GM12878 (cell line): ENCODE measurements at regions not wholly inside any gene's neighbourhood (a gene's known extent, or its start where the extent isn't known, plus 50 kb on each side); places are given as distances from the start of the nearest gene placed in this dataset.

Experiments
- ATAC-seq: fragments of 200-7000 bp; cut with Tn5 transposase; 3 replicates; pipeline ENCODE4 v1.9.1; 2020; ENCODE audit warnings: mild to moderate bottlenecking, moderate library complexity
- BruUV-seq: library from RNA; stranded (reverse); fragments of 400-500 nt; replicated peaks from 2 replicates; lab custom pipeline; 2021; lab: Mats Ljungman, UMichigan
- CTCF ChIA-PET: fragments of 300-600 bp; sonication (Branson Sonifier 250); formaldehyde crosslinking; extraction: SDS; loops from one replicate; lab custom pipeline; 2021; ENCODE audit warnings: inconsistent platforms; lab: Yijun Ruan, JAX
- POLR2A ChIA-PET: fragments of 350-600 bp; formaldehyde crosslinking; extraction: SDS; loops from one replicate; lab custom pipeline; 2021; ENCODE audit warnings: inconsistent platforms; lab: Charles Lee
- RAD21 ChIA-PET: fragments of 300-600 bp; sonication (Branson Sonifier 250); formaldehyde crosslinking; loops from one replicate; lab custom pipeline; 2023; ENCODE audit warnings: antibody characterized with exemption; ENCODE audit not compliant: unreplicated experiment; lab: Charles Lee
- SMC1A ChIA-PET: fragments of 300-600 bp; sonication (Branson Sonifier 250); formaldehyde crosslinking; loops from one replicate; lab custom pipeline; 2023; ENCODE audit not compliant: unreplicated experiment, uncharacterized antibody; lab: Charles Lee
- DNase-seq: peaks from one replicate; pipeline ENCODE4 v3.0.0-alpha.2; 2011; ENCODE audit warnings: low read depth, low spot score
- FAIRE-seq: peaks from 3 replicates; lab custom pipeline; 2011; peaks lifted over from hg19 to GRCh38; lab: Jason Lieb, UNC
- H2AFZ ChIP-seq: 2 replicates; pipeline ENCODE4 v1.6.0; 2011; ENCODE audit warnings: low read depth, low read length, control low read depth; ENCODE audit not compliant: control insufficient read depth
- H3K27ac ChIP-seq: 2 replicates; pipeline ENCODE4 v1.5.1; 2011; ENCODE audit warnings: control low read depth; ENCODE audit not compliant: control insufficient read depth, insufficient read depth
- H3K27me3 ChIP-seq, 2 experiments: replicated peaks in 1 of 2; 2 replicates each; pipeline versions ENCODE4 v1.6.0 to v1.6.1; 2011; ENCODE audit warnings: low read length in 1 of 2; ENCODE audit not compliant: control insufficient read depth in 2 of 2, insufficient read depth in 2 of 2
- H3K36me3 ChIP-seq, 2 experiments: 2 replicates each; pipeline ENCODE4 v1.5.1; 2011; ENCODE audit warnings: low read length in 1 of 2; ENCODE audit not compliant: control insufficient read depth in 2 of 2, insufficient read depth in 2 of 2
- H3K4me1 ChIP-seq: 2 replicates; pipeline ENCODE4 v1.6.1; 2011; ENCODE audit warnings: mild to moderate bottlenecking, low read length, moderate library complexity, mixed read lengths; ENCODE audit not compliant: control insufficient read depth, insufficient read depth
- H3K4me2 ChIP-seq: 2 replicates; pipeline ENCODE4 v1.6.0; 2011; ENCODE audit warnings: control low read depth; ENCODE audit not compliant: control insufficient read depth, insufficient read depth
- H3K4me3 ChIP-seq: fragments of 200-600 bp; sonication (generic); 2 replicates; pipeline ENCODE4 v1.5.1; 2016
- H3K79me2 ChIP-seq: 2 replicates; pipeline ENCODE4 v1.6.0; 2011; ENCODE audit warnings: low read length; ENCODE audit not compliant: control insufficient read depth, insufficient read depth
- H3K9ac ChIP-seq: 2 replicates; pipeline ENCODE4 v1.8.0; 2011; ENCODE audit warnings: low read length, control low read depth, mixed read lengths; ENCODE audit not compliant: control insufficient read depth, insufficient read depth
- H3K9me3 ChIP-seq: replicated peaks from 3 replicates; pipeline ENCODE4 v1.5.1; 2011; ENCODE audit warnings: mild to moderate bottlenecking, low read length; ENCODE audit not compliant: control insufficient read depth, insufficient read depth
- H4K20me1 ChIP-seq: 2 replicates; pipeline ENCODE4 v1.6.0; 2011; ENCODE audit not compliant: control insufficient read depth, insufficient read depth
- CBX3 ChIP-seq: fragments of 200-600 bp; sonication (generic); IDR thresholded peaks from 2 replicates; pipeline ENCODE4 v1.6.1; 2016; ENCODE audit warnings: low read depth, borderline replicate concordance
- CBX5 ChIP-seq: sonication (generic); IDR thresholded peaks from 2 replicates; pipeline ENCODE4 v1.6.1; 2016; ENCODE audit warnings: low read depth, moderate library complexity, mild to moderate bottlenecking, inconsistent platforms
- CHD2 ChIP-seq: IDR thresholded peaks from 2 replicates; pipeline ENCODE4 v1.6.1; 2011; ENCODE audit warnings: low read depth, low read length, improper control_type of control experiment, borderline replicate concordance
- FOS ChIP-seq: IDR thresholded peaks from 3 replicates; pipeline ENCODE4 v1.6.1; 2011; ENCODE audit warnings: borderline replicate concordance; ENCODE audit not compliant: insufficient read length; ENCODE audit errors: extremely low read depth
- HDAC2 ChIP-seq: fragments of 200-600 bp; sonication (generic); IDR thresholded peaks from 2 replicates; pipeline ENCODE4 v1.6.1; 2017
- IRF3 ChIP-seq: fragments of 450-650 bp; IDR thresholded peaks from 2 replicates; pipeline ENCODE4 v1.6.1; 2014; ENCODE audit warnings: mild to moderate bottlenecking
- LARP7 ChIP-seq: fragments of 450-650 bp; IDR thresholded peaks from 2 replicates; pipeline ENCODE4 v1.6.1; 2017; ENCODE audit warnings: mild to moderate bottlenecking
- MEF2B ChIP-seq: fragments of 450-650 bp; IDR thresholded peaks from 2 replicates; pipeline ENCODE4 v1.6.1; 2018; ENCODE audit warnings: mild to moderate bottlenecking, moderate library complexity; ENCODE audit not compliant: partially characterized antibody, poor library complexity, severe bottlenecking
- MTA3 ChIP-seq: IDR thresholded peaks from 2 replicates; pipeline ENCODE4 v1.6.1; 2012; ENCODE audit warnings: low read length, inconsistent platforms, borderline replicate concordance
- PAX8 ChIP-seq: fragments of 450-650 bp; IDR thresholded peaks from 2 replicates; pipeline ENCODE4 v1.6.1; 2017; ENCODE audit warnings: mild to moderate bottlenecking, moderate library complexity
- PRDM15 ChIP-seq: fragments of 450-650 bp; formaldehyde crosslinking; IDR thresholded peaks from 2 replicates; pipeline ENCODE4 v1.4.0; 2020; ENCODE audit warnings: mild to moderate bottlenecking, moderate library complexity
- SMAD1 ChIP-seq: fragments of 450-650 bp; IDR thresholded peaks from 2 replicates; pipeline ENCODE4 v1.6.1; 2018; ENCODE audit warnings: mild to moderate bottlenecking, low read depth; ENCODE audit not compliant: partially characterized antibody
- SMAD5 ChIP-seq: IDR thresholded peaks from 2 replicates; pipeline ENCODE4 v1.6.1; 2016; ENCODE audit warnings: antibody characterized with exemption, low read depth
- SMARCA5 ChIP-seq: fragments of 450-650 bp; IDR thresholded peaks from 2 replicates; pipeline ENCODE4 v1.6.1; 2017; ENCODE audit warnings: mild to moderate bottlenecking
- WRNIP1 ChIP-seq: IDR thresholded peaks from 2 replicates; pipeline ENCODE4 v1.6.1; 2011; ENCODE audit warnings: low read depth, low read length, improper control_type of control experiment, borderline replicate concordance
- WGBS: methylation state at CpG from one replicate; pipeline ENCODE4 v1.1.6; 2016; ENCODE audit warnings: low lambda C conversion rate; ENCODE audit not compliant: insufficient replicate concordance, insufficient coverage; ENCODE audit errors: missing lambda C conversion rate; 5-methylcytosine and 5-hydroxymethylcytosine counted together
- in situ Hi-C: fragments of 300-500 bp; cut with MboI; formaldehyde crosslinking; loops from 9 replicates; pipeline ENCODE4 v1.14.3; 2018; ENCODE audit warnings: mixed read lengths
- intact Hi-C: fragments of 100-400 bp; cut with micrococcal nuclease; formaldehyde crosslinking; loops from one replicate; pipeline ENCODE4 v1.14.2; 2022; ENCODE audit not compliant: unreplicated experiment

GRCh38 chr22:26983311-26983710, 325.9 kb downstream of the MIAT start:
- no peaks in the 10 kb centered on the region for H3K36me3 ChIP-seq
- no peaks in the 10 kb centered on the region for H3K4me1 ChIP-seq
- H3K9me3 ChIP-seq = no peaks in the 10 kb centered on the region
- no TSS peak for BruUV-seq
- no peaks in the 10 kb centered on the region for H4K20me1 ChIP-seq
- no peak overlapping the region for H3K4me3 ChIP-seq
- 0% methylated on average over 1 of the region's 1 CpG for WGBS
- CTCF ChIA-PET = no interaction called here
- RAD21 ChIA-PET = no interaction called here
- TF ChIP-seq LARP7 = no peak
- TF ChIP-seq IRF3 = no peak
- TF ChIP-seq PAX8 = no peak
- TF ChIP-seq SMARCA5 = no peak
- H3K4me2 ChIP-seq = no peak overlapping the region
- intact Hi-C loops = no loop called here
- H3K79me2 ChIP-seq = no peaks in the 10 kb centered on the region
- H3K27me3 ChIP-seq = 0 out of 4 replicates have a peak, but pooled peaks cover 0 to 4% of the 10 kb centered on the region in 2 experiments
- ATAC-seq = no peak
- in situ Hi-C loops = no loop called here
- no peak overlapping the region for H3K9ac ChIP-seq
- SMC1A ChIA-PET = no interaction called here
- H3K27ac ChIP-seq = no peak overlapping the region
- DNase-seq = no peak
- H2AFZ ChIP-seq = no peak overlapping the region
- POLR2A ChIA-PET = no interaction called here
- no peak for FAIRE-seq

- FAIRE-seq (no peak), ATAC-seq (no peak), DNase-seq (no peak)
- POLR2A ChIA-PET = no interaction called here
- H3K4me1 ChIP-seq = peaks cover 4% of the 10 kb centered on the region; the same call in 1 of the 2 replicates
- H3K36me3 ChIP-seq = no peaks in the 10 kb centered on the region
- in situ Hi-C loops = no loop called here
- no peaks in the 10 kb centered on the region for H3K79me2 ChIP-seq
- RAD21 ChIA-PET = no interaction called here
- H3K27ac ChIP-seq = no peak overlapping the region
- H3K27me3 ChIP-seq = 0 out of 4 replicates have a peak, but pooled peaks cover 0 to 4% of the 10 kb centered on the region in 2 experiments
- no peak overlapping the region for H3K4me3 ChIP-seq
- no peak overlapping the region for H3K4me2 ChIP-seq
- CTCF ChIA-PET = no interaction called here
- 4% methylated on average over 2 of the region's 2 CpGs for WGBS
- H4K20me1 ChIP-seq = no peaks in the 10 kb centered on the region
- BruUV-seq = no TSS peak
- H2AFZ ChIP-seq = no peak overlapping the region
- no peak overlapping the region for H3K9ac ChIP-seq
- SMC1A ChIA-PET = no interaction called here
- intact Hi-C loops = no loop called here
- no peaks in the 10 kb centered on the region for H3K9me3 ChIP-seq
- TF ChIP-seq SMAD5 (no peak), MEF2B (no peak), CBX5 (no peak), SMAD1 (no peak), HDAC2 (no peak), CHD2 (no peak), CBX3 (no peak), PRDM15 (CRISPR knock-in tag) (no peak), FOS (no peak), MTA3 (no peak), WRNIP1 (no peak)
These were observed 327.8 kb downstream of the MIAT start for GRCh38 chr22:26985206-26985605.
